Large intestine (tissue), 3 donors: ENCODE measurements at regions not wholly inside any gene's neighbourhood (a gene's known extent, or its start where the extent isn't known, plus 50 kb on each side); places are given as distances from the start of the nearest gene placed in this dataset.
"Not testable (repeated sequence)": the region's sequence is repeated elsewhere in the genome, so short reads cannot be mapped to it uniquely, and the experiment has no call there.

ENCODE experiments used
- DNase-seq, 2 donors: peaks; one replicate each; pipeline versions ENCODE4 v3.0.0 to v3.0.0-alpha.2; 2013
- H3K27ac ChIP-seq: one replicate; pipeline ENCODE4 v1.5.1; 2013; ENCODE audit warnings: low read length
- H3K27me3 ChIP-seq: 2 replicates; pipeline ENCODE4 v1.6.1; 2013; ENCODE audit warnings: low read length; ENCODE audit not compliant: control insufficient read depth, insufficient read depth
- H3K36me3 ChIP-seq: 2 replicates; pipeline ENCODE4 v1.6.1; 2013; ENCODE audit warnings: low read length; ENCODE audit not compliant: control insufficient read depth, insufficient read depth
- H3K4me1 ChIP-seq: one replicate; pipeline ENCODE4 v1.6.1; 2013; ENCODE audit warnings: low read length; ENCODE audit not compliant: control insufficient read depth, insufficient read depth
- H3K4me3 ChIP-seq: one replicate; pipeline ENCODE4 v1.5.1; 2013; ENCODE audit warnings: low read length
- H3K9me3 ChIP-seq: one replicate; pipeline ENCODE4 v1.6.1; 2013; ENCODE audit warnings: mild to moderate bottlenecking, low read depth, low read length, moderate library complexity; ENCODE audit not compliant: control insufficient read depth
- WGBS: methylation state at CpG from one replicate; pipeline ENCODE4 v1.1.5; 2013; ENCODE audit warnings: low lambda C conversion rate; ENCODE audit not compliant: insufficient coverage; 5-methylcytosine and 5-hydroxymethylcytosine counted together

- H3K4me1 ChIP-seq, H3K36me3 ChIP-seq, H3K4me3 ChIP-seq, H3K9me3 ChIP-seq, H3K27ac ChIP-seq, H3K27me3 ChIP-seq, DNase-seq: not testable (repeated sequence)
- WGBS = no CpG with 5 or more reads among the region's 14 CpGs
These were observed 208.8 kb downstream of the KDM5D start for GRCh38 chrY:19535697-19536096.

- DNase-seq = no peak
These were observed 222.6 kb downstream of the KDM5D start for GRCh38 chrY:19521976-19522375.

GRCh38 chrY:19503092-19503449 lies 241.5 kb downstream of the KDM5D start:
- Histone ChIP-seq H3K36me3 (no peaks in the 10 kb centered on the region), H3K27ac (no peak overlapping the region), H3K4me1 (no peaks in the 10 kb centered on the region), H3K27me3 (no peaks in the 10 kb centered on the region), H3K4me3 (no peak overlapping the region), H3K9me3 (peaks cover 5% of the 10 kb centered on the region)
- no peak for DNase-seq
- WGBS = no CpG with 5 or more reads among the region's 15 CpGs

More at GRCh38 chrY:19521976-19522375, 222.6 kb downstream of the KDM5D start:
- H3K4me3 ChIP-seq = no peak overlapping the region
- no peaks in the 10 kb centered on the region for H3K36me3 ChIP-seq
- no peaks in the 10 kb centered on the region for H3K27me3 ChIP-seq
- no peak overlapping the region for H3K27ac ChIP-seq
- H3K4me1 ChIP-seq = no peaks in the 10 kb centered on the region
- H3K9me3 ChIP-seq = no peaks in the 10 kb centered on the region

GRCh38 chrY:19502169-19503091 lies 242.1 kb downstream of the KDM5D start:
- Histone ChIP-seq H3K36me3 (no peaks in the 10 kb centered on the region), H3K9me3 (peaks cover 5% of the 10 kb centered on the region), H3K4me1 (no peaks in the 10 kb centered on the region), H3K27me3 (no peaks in the 10 kb centered on the region), H3K4me3 (no peak overlapping the region), H3K27ac (no peak overlapping the region)
- no CpG with 5 or more reads among the region's 40 CpGs for whole genome bisulfite sequencing
- no peak for DNase-seq

- Histone ChIP-seq H3K9me3 (peaks cover 5% of the 10 kb centered on the region), H3K36me3 (no peaks in the 10 kb centered on the region), H3K27ac (no peak overlapping the region), H3K27me3 (no peaks in the 10 kb centered on the region), H3K4me3 (no peak overlapping the region), H3K4me1 (no peaks in the 10 kb centered on the region)
- no peak for DNase-seq
- WGBS = no CpG with 5 or more reads among the region's 5 CpGs
These were observed 246.0 kb downstream of the KDM5D start for GRCh38 chrY:19498556-19498955.

- Histone ChIP-seq H3K27me3 (no peaks in the 10 kb centered on the region), H3K27ac (no peak overlapping the region), H3K9me3 (no peaks in the 10 kb centered on the region), H3K4me3 (no peak overlapping the region), H3K36me3 (no peaks in the 10 kb centered on the region), H3K4me1 (no peaks in the 10 kb centered on the region)
- DNase-seq = no peak
- no CpG with 5 or more reads among the region's 3 CpGs for WGBS
These were observed 257.0 kb downstream of the KDM5D start for GRCh38 chrY:19487494-19487893.

- Histone ChIP-seq H3K4me1 (no peaks in the 10 kb centered on the region), H3K27ac (no peak overlapping the region), H3K36me3 (no peaks in the 10 kb centered on the region), H3K27me3 (no peaks in the 10 kb centered on the region), H3K4me3 (no peak overlapping the region), H3K9me3 (no peaks in the 10 kb centered on the region)
- WGBS = no CpG with 5 or more reads among the region's 2 CpGs
- no peak for DNase-seq
These were observed 259.5 kb downstream of the KDM5D start for GRCh38 chrY:19484997-19485396.

GRCh38 chrY:19479141-19479540 lies 265.4 kb downstream of the KDM5D start:
- no peak for DNase-seq
- Histone ChIP-seq H3K36me3 (no peaks in the 10 kb centered on the region), H3K27me3 (no peaks in the 10 kb centered on the region)

GRCh38 chrY:19477959-19478358 lies 266.6 kb downstream of the KDM5D start:
- no peak overlapping the region for H3K27ac ChIP-seq
- DNase-seq = no peak
- no CpG with 5 or more reads among the region's 1 CpG for WGBS
- no peak overlapping the region for H3K4me3 ChIP-seq
- no peaks in the 10 kb centered on the region for H3K27me3 ChIP-seq
- H3K9me3 ChIP-seq = no peaks in the 10 kb centered on the region
- H3K36me3 ChIP-seq = no peaks in the 10 kb centered on the region
- no peaks in the 10 kb centered on the region for H3K4me1 ChIP-seq

More at GRCh38 chrY:19479141-19479540, 265.4 kb downstream of the KDM5D start:
- Histone ChIP-seq H3K9me3 (no peaks in the 10 kb centered on the region), H3K4me3 (no peak overlapping the region), H3K4me1 (no peaks in the 10 kb centered on the region), H3K27ac (no peak overlapping the region)

- H3K4me1 ChIP-seq = no peaks in the 10 kb centered on the region
- H3K36me3 ChIP-seq = no peaks in the 10 kb centered on the region
- no peak overlapping the region for H3K27ac ChIP-seq
- no peaks in the 10 kb centered on the region for H3K27me3 ChIP-seq
- DNase-seq = no peak
- no peaks in the 10 kb centered on the region for H3K9me3 ChIP-seq
- no peak overlapping the region for H3K4me3 ChIP-seq
These were observed 278.7 kb downstream of the KDM5D start for GRCh38 chrY:19465809-19466208.

- no peaks in the 10 kb centered on the region for H3K36me3 ChIP-seq
- no peak overlapping the region for H3K27ac ChIP-seq
- H3K9me3 ChIP-seq = no peaks in the 10 kb centered on the region
- no peaks in the 10 kb centered on the region for H3K4me1 ChIP-seq
- no peak for DNase-seq
- no peak overlapping the region for H3K4me3 ChIP-seq
- no peaks in the 10 kb centered on the region for H3K27me3 ChIP-seq
These were observed 287.6 kb downstream of the KDM5D start for GRCh38 chrY:19456855-19457448.
